PC-3 (cell line): ENCODE measurements at regions not wholly inside any gene's neighbourhood (a gene's known extent, or its start where the extent isn't known, plus 50 kb on each side); places are given as distances from the start of the nearest gene placed in this dataset.

Experiments
- ATAC-seq: fragments of 200-7000 bp; cut with Tn5 transposase; 2 replicates; pipeline ENCODE4 v1.9.1; 2020; ENCODE audit warnings: mild to moderate bottlenecking, moderate library complexity
- BruUV-seq: library from RNA; stranded (reverse); fragments of 400-500 nt; replicated peaks from 2 replicates; lab custom pipeline; 2021; lab: Mats Ljungman, UMichigan
- CTCF ChIA-PET: fragments of 300-600 bp; sonication (Branson Sonifier 250); formaldehyde crosslinking; loops from one replicate; lab custom pipeline; 2022; ENCODE audit warnings: antibody characterized with exemption; lab: Charles Lee
- POLR2A ChIA-PET: fragments of 300-600 bp; sonication (Branson Sonifier 250); formaldehyde crosslinking; loops from one replicate; lab custom pipeline; 2022; ENCODE audit warnings: antibody characterized with exemption; ENCODE audit not compliant: unreplicated experiment; lab: Charles Lee
- DNase-seq: peaks from one replicate; pipeline ENCODE4 v3.0.0-alpha.2; 2015
- H2AFZ ChIP-seq: fragments of 300-600 bp; sonication (generic); 2 replicates; pipeline ENCODE4 v1.6.0; 2016; ENCODE audit warnings: antibody characterized with exemption, low read length
- H3F3A ChIP-seq: fragments of 300-600 bp; sonication (generic); one replicate; pipeline ENCODE4 v1.6.0; 2017; ENCODE audit warnings: antibody characterized with exemption, low read length, control low read depth, mild to moderate bottlenecking; ENCODE audit not compliant: unreplicated experiment
- H3K27ac ChIP-seq: fragments of 300-600 bp; sonication (generic); 2 replicates; pipeline ENCODE4 v1.5.1; 2016; ENCODE audit warnings: mild to moderate bottlenecking, low read length
- H3K27me3 ChIP-seq: fragments of 300-600 bp; sonication (generic); 2 replicates; pipeline ENCODE4 v1.6.1; 2016; ENCODE audit warnings: low read length, mixed read lengths
- H3K36me3 ChIP-seq: fragments of 300-600 bp; sonication (generic); 2 replicates; pipeline ENCODE4 v1.6.1; 2016; ENCODE audit warnings: low read depth, mixed run types, low read length, mixed read lengths
- H3K4me1 ChIP-seq: fragments of 300-600 bp; sonication (generic); 2 replicates; pipeline ENCODE4 v1.5.1; 2016; ENCODE audit warnings: low read length; ENCODE audit not compliant: insufficient read depth
- H3K4me2 ChIP-seq: fragments of 300-600 bp; sonication (generic); 2 replicates; pipeline ENCODE4 v1.6.0; 2016; ENCODE audit warnings: low read length
- H3K4me3 ChIP-seq: fragments of 300-600 bp; sonication (generic); 2 replicates; pipeline ENCODE4 v1.5.1; 2016; ENCODE audit warnings: mild to moderate bottlenecking, low read length, mixed read lengths
- H3K79me2 ChIP-seq: fragments of 300-600 bp; sonication (generic); 2 replicates; pipeline ENCODE4 v1.6.1; 2017; ENCODE audit warnings: low read length, mixed read lengths
- H3K9ac ChIP-seq: fragments of 300-600 bp; sonication (generic); 2 replicates; pipeline ENCODE4 v1.6.0; 2016; ENCODE audit warnings: mild to moderate bottlenecking, low read length
- H3K9me2 ChIP-seq: fragments of 300-600 bp; sonication (generic); replicated peaks from 2 replicates; pipeline ENCODE4 v1.6.1; 2016; ENCODE audit warnings: mixed run types, low read length, mixed read lengths
- H3K9me3 ChIP-seq: fragments of 300-600 bp; sonication (generic); 2 replicates; pipeline ENCODE4 v1.6.1; 2016; ENCODE audit warnings: low read length, mixed read lengths
- H4K20me1 ChIP-seq: fragments of 300-600 bp; sonication (generic); 2 replicates; pipeline ENCODE4 v1.6.1; 2016; ENCODE audit warnings: low read length, mixed read lengths
- CTCF ChIP-seq: fragments of 300-600 bp; sonication (generic); conservative IDR thresholded peaks from 2 replicates; pipeline ENCODE4 v1.5.1; 2017; ENCODE audit warnings: antibody characterized with exemption, low read depth, mild to moderate bottlenecking, low read length
- EZH2 ChIP-seq: fragments of 300-600 bp; sonication (generic); IDR thresholded peaks from one replicate; pipeline ENCODE4 v1.6.1; 2017; ENCODE audit warnings: antibody characterized with exemption, mild to moderate bottlenecking, low read length; ENCODE audit not compliant: unreplicated experiment
- EZH2phosphoT487 ChIP-seq: fragments of 300-600 bp; sonication (generic); IDR thresholded peaks from 2 replicates; pipeline ENCODE4 v1.6.1; 2018; ENCODE audit warnings: mild to moderate bottlenecking, antibody characterized with exemption, low read length, borderline replicate concordance
- intact Hi-C: fragments of 100-400 bp; cut with micrococcal nuclease; formaldehyde crosslinking; loops from 2 replicates; pipeline ENCODE4 v1.9.0; 2023

GRCh38 chr1:217238945-217239344, 391.9 kb downstream of the GPATCH2 start:
- no peaks in the 10 kb centered on the region for H3K79me2 ChIP-seq
- H3K27me3 ChIP-seq, result peaks cover 9% of the 10 kb centered on the region; the same call in 1 of the 2 replicates
- H3K27ac ChIP-seq, result no peak overlapping the region
- no peak overlapping the region for H3K4me2 ChIP-seq
- ATAC-seq (no peak), DNase-seq (no peak)
- no peak overlapping the region for H3K4me3 ChIP-seq
- H2AFZ ChIP-seq, result no peak overlapping the region
- BruUV-seq, result no TSS peak
- H3K9me3 ChIP-seq, result no peaks in the 10 kb centered on the region
- H3K9me2 ChIP-seq, result no peaks in the 10 kb centered on the region
- no peaks in the 10 kb centered on the region for H3F3A ChIP-seq
- ChIA-PET CTCF (no interaction called here), POLR2A (no interaction called here)
- H3K9ac ChIP-seq, result no peak overlapping the region
- H3K36me3 ChIP-seq, result no peaks in the 10 kb centered on the region
- H3K4me1 ChIP-seq, result no peaks in the 10 kb centered on the region
- TF ChIP-seq CTCF, result no peak
- TF ChIP-seq EZH2phosphoT487, result no peak
- TF ChIP-seq EZH2, result no peak
- no peaks in the 10 kb centered on the region for H4K20me1 ChIP-seq
- intact Hi-C loops, result no loop called here

- Histone ChIP-seq H3K79me2 (no peaks in the 10 kb centered on the region), H3F3A (no peaks in the 10 kb centered on the region), H3K9me3 (no peaks in the 10 kb centered on the region), H2AFZ (no peak overlapping the region), H3K4me2 (no peak overlapping the region), H4K20me1 (no peaks in the 10 kb centered on the region), H3K4me3 (no peak overlapping the region), H3K27ac (no peak overlapping the region), H3K9ac (no peak overlapping the region), H3K9me2 (no peaks in the 10 kb centered on the region), H3K36me3 (no peaks in the 10 kb centered on the region), H3K4me1 (no peaks in the 10 kb centered on the region), H3K27me3 (no peaks in the 10 kb centered on the region)
- ATAC-seq (peak; percentile 27; the same call in 1 of the 2 replicates), DNase-seq (no peak)
- ChIA-PET CTCF (interaction anchor here (0.6 kb wide), 2 partner anchors 73 to 534 kb away, joined by 3 to 4 read pairs; no protein-coding TSS in a partner anchor), POLR2A (no interaction called here)
- TF ChIP-seq EZH2 (no peak), EZH2phosphoT487 (no peak), CTCF (no peak)
- no TSS peak for BruUV-seq
- intact Hi-C loops, result loop anchor here (1.0 kb wide), 1 partner anchor 269 kb away; no protein-coding TSS in a partner anchor
Observed at GRCh38 chr1:217230412-217230811, 400.5 kb downstream of the GPATCH2 start.

- DNase-seq (no peak), ATAC-seq (no peak)
- no peak overlapping the region for H3K27ac ChIP-seq
- H3K4me3 ChIP-seq, result no peak overlapping the region
- no peaks in the 10 kb centered on the region for H4K20me1 ChIP-seq
- H3K9me3 ChIP-seq, result no peaks in the 10 kb centered on the region
- intact Hi-C loops, result no loop called here
- no peaks in the 10 kb centered on the region for H3K79me2 ChIP-seq
- no peaks in the 10 kb centered on the region for H3F3A ChIP-seq
- CTCF ChIA-PET, result no interaction called here
- no peak overlapping the region for H3K9ac ChIP-seq
- no peaks in the 10 kb centered on the region for H3K36me3 ChIP-seq
- no peak overlapping the region for H3K4me2 ChIP-seq
- H3K9me2 ChIP-seq, result no peaks in the 10 kb centered on the region
- no peak for TF ChIP-seq EZH2phosphoT487
- no peak for TF ChIP-seq EZH2
- no peak for TF ChIP-seq CTCF
- no peak overlapping the region for H2AFZ ChIP-seq
- BruUV-seq, result no TSS peak
- no peaks in the 10 kb centered on the region for H3K4me1 ChIP-seq
- POLR2A ChIA-PET, result no interaction called here
- H3K27me3 ChIP-seq, result no peaks in the 10 kb centered on the region
Observed at GRCh38 chr1:217228689-217229088, 402.2 kb downstream of the GPATCH2 start.
